ENCODE measurements at regions not wholly inside any gene's neighbourhood (a gene's known extent, or its start where the extent isn't known, plus 50 kb on each side); places are given as distances from the start of the nearest gene placed in this dataset.
A peak's percentile ranks its signal among the peaks of the same experiment; 100 is the strongest.
"Not testable (repeated sequence)": the region's sequence is repeated elsewhere in the genome, so short reads cannot be mapped to it uniquely, and the experiment has no call there.

DNA sequence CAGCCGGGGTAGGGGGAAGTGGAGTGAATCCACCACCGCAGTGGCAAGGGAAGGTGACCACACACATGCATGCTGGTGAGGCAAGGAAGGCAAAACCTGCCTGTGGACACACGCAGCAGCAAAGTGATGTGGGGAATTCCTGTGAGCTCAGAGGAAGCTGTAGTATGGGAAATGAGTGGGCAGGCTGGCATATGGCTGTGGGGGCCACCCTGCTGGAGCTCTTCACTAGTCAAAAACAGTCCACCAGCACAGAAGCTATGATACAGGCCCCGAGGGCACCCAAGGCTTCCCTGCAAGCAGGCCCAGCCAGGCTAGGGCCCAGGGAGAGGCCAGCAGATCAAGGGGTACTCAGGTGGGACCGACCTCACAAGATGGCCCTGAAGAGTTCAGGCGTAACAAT, 239.1 kb downstream of the CHM start:
- no peak for DNase-seq

DNA sequence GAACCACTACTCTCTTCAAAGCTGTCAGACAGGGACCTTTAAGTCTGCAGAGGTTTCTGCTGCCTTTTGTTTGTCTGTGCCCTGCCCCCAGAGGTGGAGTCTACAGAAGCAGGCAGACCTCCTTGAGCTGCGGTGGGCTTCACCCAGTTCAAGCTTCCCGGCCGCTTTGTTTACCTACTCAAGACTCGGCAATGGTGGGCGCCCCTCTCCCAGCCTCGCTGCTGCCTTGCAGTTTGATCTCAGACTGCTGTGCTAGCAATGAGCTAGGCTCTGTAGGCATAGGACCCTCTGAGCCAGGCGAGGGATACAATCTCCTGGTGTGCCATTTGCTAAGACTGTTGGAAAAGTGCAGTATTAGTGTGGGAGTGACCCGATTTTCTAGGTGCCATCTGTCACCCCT, 275.0 kb downstream of the CHM start:
- not testable (repeated sequence) for DNase-seq

GRCh38 chrX:85765651-85766050, 281.7 kb downstream of the CHM start:
- DNase-seq, result no peak

DNA sequence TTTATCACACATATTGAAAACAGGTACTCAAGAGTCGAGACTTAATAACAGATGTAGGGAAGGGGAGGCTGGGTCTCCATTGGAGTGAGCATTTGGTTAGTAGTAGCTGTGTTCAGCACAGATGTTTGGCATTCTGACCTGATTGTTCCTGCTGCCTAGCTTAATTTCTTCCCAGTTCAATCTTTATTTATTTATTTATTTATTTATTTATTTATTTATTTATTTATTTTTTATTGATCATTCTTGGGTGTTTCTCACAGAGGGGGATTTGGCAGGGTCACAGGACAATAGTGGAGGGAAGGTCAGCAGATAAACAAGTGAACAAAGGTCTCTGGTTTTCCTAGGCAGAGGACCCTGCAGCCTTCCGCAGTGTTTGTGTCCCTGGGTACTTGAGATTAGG, 324.3 kb downstream of the CHM start:
- DNase-seq, result not testable (repeated sequence)

- not testable (repeated sequence) for DNase-seq
Observed at GRCh38 chrX:85703233-85703632, 323.8 kb upstream of the POF1B start.

- DNase-seq, result no peak
Observed at GRCh38 chrX:85698921-85699320, 319.5 kb upstream of the POF1B start.

- no peak for DNase-seq
Observed at GRCh38 chrX:85685843-85686242, 306.4 kb upstream of the POF1B start.

DNA sequence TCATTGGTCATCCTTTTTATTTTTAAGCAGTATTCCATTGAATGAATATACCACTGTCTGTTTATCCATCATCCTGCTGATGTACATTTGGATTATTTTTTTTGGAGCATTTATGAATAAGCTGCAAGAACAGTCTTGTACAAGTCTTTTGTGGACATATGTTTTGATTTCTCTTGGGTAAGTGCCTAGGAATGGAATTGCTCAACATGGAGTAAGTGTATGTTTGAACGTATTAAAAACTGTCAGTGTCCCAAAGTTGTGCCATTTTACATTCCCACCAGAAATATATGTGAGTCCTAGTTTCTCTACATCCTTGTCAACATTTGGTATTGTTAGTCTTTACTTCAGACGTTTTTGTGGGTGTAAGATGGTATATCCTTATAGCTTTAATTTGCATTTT, 287.0 kb upstream of the POF1B start:
- DNase-seq, result no peak

DNA sequence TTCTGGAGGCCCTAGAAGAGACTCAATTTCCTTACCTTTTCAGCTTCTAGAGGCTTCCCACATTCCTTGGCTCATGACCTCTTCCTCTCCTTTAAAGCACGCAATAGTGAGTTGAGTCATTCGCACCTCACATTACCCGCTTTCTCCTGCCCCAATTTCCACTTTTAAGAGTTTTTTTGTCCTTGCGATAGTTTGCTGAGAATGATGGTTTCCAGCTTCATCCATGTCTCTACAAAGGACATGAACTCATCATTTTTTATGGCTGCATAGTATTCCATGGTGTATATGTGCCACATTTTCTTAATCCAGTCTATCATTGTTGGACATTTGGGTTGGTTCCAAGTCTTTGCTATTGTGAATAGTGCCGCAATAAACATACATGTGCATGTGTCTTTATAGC, 284.5 kb upstream of the POF1B start:
- DNase-seq, result not testable (repeated sequence)

DNA sequence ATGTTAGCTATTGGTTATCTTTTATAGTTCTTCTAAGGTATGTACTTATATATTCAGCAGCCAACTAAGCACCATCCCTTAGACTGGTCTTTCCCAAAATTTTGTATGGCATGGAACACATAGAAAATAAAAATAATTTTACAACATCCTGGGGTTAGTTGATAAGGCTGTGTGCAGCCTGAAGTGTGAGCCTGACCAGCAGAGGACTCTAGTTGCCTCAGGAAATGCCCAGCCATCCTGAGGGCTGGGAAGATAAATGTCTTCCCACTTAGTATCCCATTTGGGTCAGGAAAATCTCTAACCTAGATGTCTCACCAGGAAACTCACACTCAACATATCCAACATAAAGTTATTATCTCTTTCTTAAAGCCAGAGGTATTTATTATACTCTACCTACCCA, 251.4 kb upstream of the POF1B start:
- DNase-seq, result no peak

GRCh38 chrX:85627363-85627762, 247.9 kb upstream of the POF1B start:
- no peak for DNase-seq

DNA sequence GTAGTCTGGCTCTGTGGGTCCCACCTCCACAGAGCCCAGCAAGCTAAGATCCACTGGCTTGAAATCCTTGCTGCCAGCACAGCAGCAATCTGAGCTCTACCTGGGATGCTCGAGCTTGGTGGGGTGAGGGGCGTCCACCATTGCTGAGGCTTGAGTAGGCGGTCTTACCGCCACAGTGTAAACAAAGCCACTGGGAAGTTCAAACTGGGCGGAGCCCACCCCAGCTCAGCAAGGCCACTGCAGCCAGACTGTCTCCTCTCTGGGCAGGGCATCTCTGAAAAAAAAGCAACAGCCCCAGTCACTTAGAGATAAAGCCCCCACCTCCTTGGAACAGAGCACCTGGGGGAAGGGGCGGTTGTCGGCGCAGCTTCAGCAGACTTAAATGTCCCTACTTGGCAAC, 243.2 kb upstream of the POF1B start:
- no peak for DNase-seq

- DNase-seq, result no peak
Observed at GRCh38 chrX:85620466-85620865, 241.0 kb upstream of the POF1B start.

DNA sequence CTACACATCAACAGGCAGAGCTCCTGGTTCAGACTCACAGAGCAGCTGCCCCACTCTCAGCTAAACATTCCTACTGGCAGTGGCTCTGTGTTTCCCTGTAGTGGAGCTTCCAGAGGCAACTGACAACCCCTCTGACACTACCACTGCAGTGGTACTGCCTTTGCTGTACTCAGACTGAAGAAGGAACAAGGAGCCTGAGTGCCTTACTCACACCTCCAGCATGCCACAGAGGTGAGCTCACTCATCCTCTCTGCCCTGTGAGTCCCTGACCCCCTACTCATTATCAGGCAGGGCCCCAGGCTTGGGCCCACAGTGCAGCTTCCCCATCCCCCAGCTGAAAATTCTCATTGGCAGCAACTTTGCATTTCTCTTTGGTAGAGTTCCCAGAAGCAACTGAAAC, 240.5 kb upstream of the POF1B start:
- DNase-seq, result no peak

GRCh38 chrX:85611926-85612325, 232.5 kb upstream of the POF1B start:
- DNase-seq, result peak in 1 of 58 donors; percentile 0

DNA sequence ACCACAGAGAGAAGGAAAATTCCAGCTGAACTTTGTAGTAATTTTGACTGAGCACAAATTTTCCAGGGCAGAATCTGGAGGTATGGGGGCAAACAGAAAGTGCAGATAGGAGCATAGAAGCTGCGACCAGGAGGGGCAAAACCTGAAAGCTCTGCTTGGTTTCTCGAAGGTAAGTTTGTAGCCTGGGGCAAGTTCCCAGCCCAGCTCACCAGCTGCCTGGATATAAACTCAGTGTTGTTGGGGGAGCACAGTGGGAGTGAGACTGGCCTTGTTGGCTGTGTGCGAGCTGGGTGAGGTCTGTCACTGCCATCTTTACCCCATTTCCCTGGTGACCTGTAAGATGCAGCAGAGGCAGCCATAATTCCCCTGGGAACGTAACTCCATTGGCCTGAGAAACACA, 213.5 kb upstream of the POF1B start:
- no peak for DNase-seq

- no peak for DNase-seq
Observed at GRCh38 chrX:85591536-85591935, 212.1 kb upstream of the POF1B start.

GRCh38 chrX:85590638-85591037, 211.2 kb upstream of the POF1B start:
- DNase-seq, result no peak

DNA sequence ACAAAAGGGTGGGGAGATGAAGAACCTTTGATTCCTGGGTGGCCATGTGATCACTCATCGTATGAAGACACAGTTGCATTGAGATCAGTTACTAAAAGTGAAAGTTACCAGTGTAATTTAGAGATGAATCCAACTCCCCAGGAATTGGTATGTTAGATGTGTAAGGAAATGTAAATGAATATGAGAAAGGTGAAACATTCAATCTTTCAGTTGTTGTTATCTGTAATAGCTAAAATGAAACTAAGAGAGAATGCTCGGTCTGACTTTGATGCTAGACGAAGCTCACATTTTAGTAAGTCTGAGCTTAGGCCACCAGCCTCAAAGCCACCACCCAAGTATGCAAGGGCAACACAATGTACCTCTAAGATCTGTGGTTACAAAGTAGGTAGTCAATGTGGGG, 194.3 kb upstream of the POF1B start:
- DNase-seq, result no peak

- no peak for DNase-seq
Observed at GRCh38 chrX:85570496-85570895, 191.0 kb upstream of the POF1B start.

- no peak for DNase-seq
Observed at GRCh38 chrX:85569686-85570085, 190.2 kb upstream of the POF1B start.

DNA sequence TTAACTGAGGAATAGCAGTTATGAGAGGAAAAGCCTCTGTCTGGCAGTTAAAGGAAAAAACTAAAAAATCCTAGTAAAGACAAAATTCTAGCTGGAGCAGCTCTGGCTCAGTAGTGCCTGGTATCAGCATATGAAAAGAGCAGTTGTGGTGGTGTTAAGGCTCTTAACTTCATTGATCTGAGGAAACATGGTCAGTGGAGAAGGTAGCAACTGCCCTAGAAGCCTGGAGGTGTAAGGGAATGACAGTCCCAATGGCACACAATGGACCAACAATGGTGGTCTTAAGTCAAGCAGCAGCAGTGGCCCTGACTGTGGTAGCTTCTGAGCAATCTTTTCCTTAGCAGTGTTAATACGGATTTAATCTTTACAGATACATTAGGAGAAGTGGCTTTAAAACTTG, 189.6 kb upstream of the POF1B start:
- no peak for DNase-seq

DNA sequence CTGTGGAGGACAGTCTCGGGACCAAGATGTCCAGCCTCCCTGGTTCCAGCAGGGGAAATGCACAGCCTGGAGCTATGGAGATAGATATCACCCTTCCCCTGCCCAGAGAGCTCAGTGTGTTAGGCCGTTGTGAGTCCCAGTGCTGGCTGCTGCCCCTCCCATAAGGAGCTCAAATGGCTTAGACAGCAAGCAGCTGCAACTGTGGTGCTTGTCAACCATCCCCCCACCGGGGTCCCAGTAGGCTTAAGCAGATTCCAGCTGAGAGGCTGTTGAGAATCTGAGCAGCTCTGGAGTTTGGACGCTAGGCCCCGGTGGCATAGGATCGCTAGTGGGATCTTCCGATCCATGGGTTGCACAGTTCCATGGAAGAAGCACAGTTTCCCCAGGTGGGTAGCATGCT, 181.8 kb upstream of the POF1B start:
- DNase-seq, result no peak

DNA sequence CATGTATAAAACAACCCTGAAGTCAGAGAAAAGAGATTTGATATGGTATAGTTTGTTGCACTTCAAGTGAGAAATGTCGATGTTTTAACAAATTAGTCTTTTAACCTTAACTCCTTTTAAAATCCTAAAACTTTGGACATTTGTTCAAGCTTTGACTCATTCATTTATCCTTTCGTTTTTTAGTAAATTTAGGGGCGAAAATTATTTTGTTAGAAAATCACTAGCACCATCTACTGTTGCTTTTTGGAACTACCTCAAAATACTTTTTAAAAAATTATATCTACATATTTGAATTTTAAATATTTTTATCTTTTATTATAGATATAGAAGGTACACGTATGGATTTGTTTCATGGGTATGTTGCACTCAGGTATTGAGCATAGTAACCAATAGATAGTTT, 165.1 kb upstream of the POF1B start:
- no peak for DNase-seq

DNA sequence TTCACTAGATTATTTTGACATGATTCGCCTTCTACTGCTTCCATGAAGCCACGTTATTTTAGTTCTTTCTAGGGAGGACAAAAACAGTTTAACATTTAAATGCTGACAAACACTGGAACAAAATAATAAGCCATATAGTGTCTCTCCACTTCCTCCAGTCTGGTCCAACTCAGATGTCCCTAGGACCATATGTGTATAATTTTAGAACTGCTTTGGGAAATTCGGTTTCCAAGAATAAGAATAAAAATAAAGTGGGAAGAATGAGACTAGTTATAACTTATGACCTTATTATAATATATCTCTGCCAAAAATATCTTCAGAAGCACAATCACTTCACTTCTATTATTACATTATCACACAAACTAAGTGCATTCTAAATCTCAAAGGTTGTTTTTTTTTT, 164.4 kb upstream of the POF1B start:
- DNase-seq, result no peak
